Body of pancreas (tissue), 4 donors: ENCODE measurements at regions not wholly inside any gene's neighbourhood (a gene's known extent, or its start where the extent isn't known, plus 50 kb on each side); places are given as distances from the start of the nearest gene placed in this dataset.

Experiments
- ATAC-seq: fragments of 150-250 bp; one replicate; pipeline ENCODE4 v1.9.1; 2016
- DNase-seq, 4 donors: peaks; one replicate each; pipeline ENCODE4 v3.0.0-alpha.2; 2019
- H3K27ac ChIP-seq, 4 donors: fragments of 200-600 bp; sonication (generic); 1 replicate in 3 of 4; 2 replicates in 1 of 4; pipeline versions ENCODE4 v1.5.1 to v1.6.1; 2016 to 2019; ENCODE audit warnings: mild to moderate bottlenecking in 1 of 4, mixed read lengths in 1 of 4, moderate library complexity in 1 of 4
- H3K27me3 ChIP-seq, 2 donors: fragments of 200-600 bp; sonication (generic); one replicate each; pipeline ENCODE4 v1.6.0; 2016; ENCODE audit warnings: mild to moderate bottlenecking in 1 of 2
- H3K36me3 ChIP-seq, 2 donors: fragments of 200-600 bp; sonication (generic); replicated peaks in 1 of 2; 2 replicates each; pipeline ENCODE4 v1.5.1; 2016; ENCODE audit warnings: low read depth in 2 of 2; ENCODE audit not compliant: insufficient read depth in 1 of 2
- H3K4me1 ChIP-seq: fragments of 200-600 bp; sonication (generic); one replicate; pipeline ENCODE4 v1.6.0; 2016
- H3K4me3 ChIP-seq, 2 donors: fragments of 200-600 bp; sonication (generic); 1 replicate in 1 of 2; 2 replicates in 1 of 2; pipeline ENCODE4 v1.5.1; 2016 to 2019
- H3K9me3 ChIP-seq, 3 donors: fragments of 200-600 bp; sonication (generic); 1 replicate in 2 of 3; 2 replicates in 1 of 3; pipeline ENCODE4 v1.5.1; 2016
- CTCF ChIP-seq, 7 experiments: fragments of 450-650 bp in 4 of 7; fragments of 200-600 bp in 3 of 7; sonication (generic) in 3 of 7; IDR thresholded peaks; one replicate each; pipeline ENCODE4 v1.5.1; 2016 to 2019; ENCODE audit warnings: antibody characterized with exemption in 7 of 7
- POLR2A ChIP-seq, 3 donors: fragments of 450-650 bp; IDR thresholded peaks; one replicate each; pipeline ENCODE4 v1.6.1; 2016; ENCODE audit warnings: antibody characterized with exemption in 3 of 3, mild to moderate bottlenecking in 2 of 3
- WGBS, 2 donors: methylation state at CpG; one replicate each; pipeline ENCODE4 v1.1.5; 2017; 5-methylcytosine and 5-hydroxymethylcytosine counted together
- intact Hi-C: fragments of 100-400 bp; cut with DNase I; formaldehyde crosslinking; loops from one replicate; pipeline ENCODE4 v1.15.1; 2023

- ATAC-seq, result no peak
- no peak overlapping the region for H3K4me3 ChIP-seq
- 67 to 94% methylated on average over 3 of the region's 3 CpGs for WGBS, 2 donors
- no peaks in the 10 kb centered on the region for H3K27me3 ChIP-seq
- no peaks in the 10 kb centered on the region for H3K9me3 ChIP-seq
- H3K4me1 ChIP-seq, result no peaks in the 10 kb centered on the region
- intact Hi-C loops, result no loop called here
- DNase-seq, result no peak
- no peaks in the 10 kb centered on the region for H3K36me3 ChIP-seq
- no peak for TF ChIP-seq POLR2A (IDR thresholded peaks at IDR 0.05)
- TF ChIP-seq CTCF (IDR thresholded peaks at IDR 0.05), result no peak
- H3K27ac ChIP-seq, result no peak overlapping the region
These were observed 189.3 kb upstream of the C16orf82 start for GRCh38 chr16:26877421-26877820.

- Histone ChIP-seq H3K27ac (no peak overlapping the region), H3K27me3 (no peaks in the 10 kb centered on the region), H3K36me3 (no peaks in the 10 kb centered on the region), H3K4me1 (no peaks in the 10 kb centered on the region), H3K9me3 (no peaks in the 10 kb centered on the region), H3K4me3 (no peak overlapping the region)
- intact Hi-C loops, result no loop called here
- ATAC-seq (no peak), DNase-seq (no peak)
- 17 to 43% methylated on average over 1 of the region's 1 CpG for WGBS, 2 donors
- TF ChIP-seq POLR2A (IDR thresholded peaks at IDR 0.05) (no peak), CTCF (IDR thresholded peaks at IDR 0.05) (no peak)
These were observed 181.1 kb upstream of the C16orf82 start for GRCh38 chr16:26885674-26886073.

- intact Hi-C loops, result no loop called here
- Histone ChIP-seq H3K4me3 (no peak overlapping the region), H3K27me3 (no peaks in the 10 kb centered on the region), H3K27ac (no peak overlapping the region), H3K9me3 (no peaks in the 10 kb centered on the region), H3K4me1 (no peaks in the 10 kb centered on the region), H3K36me3 (no peaks in the 10 kb centered on the region)
- 40 to 42% methylated on average over 2 of the region's 2 CpGs for WGBS, 2 donors
- TF ChIP-seq POLR2A (IDR thresholded peaks at IDR 0.05) (no peak), CTCF (IDR thresholded peaks at IDR 0.05) (no peak)
- no peak for ATAC-seq
- no peak for DNase-seq
These were observed 177.0 kb upstream of the C16orf82 start for GRCh38 chr16:26889740-26890139.

- TF ChIP-seq POLR2A (IDR thresholded peaks at IDR 0.05) (no peak), CTCF (IDR thresholded peaks at IDR 0.05) (no peak)
- Histone ChIP-seq H3K27me3 (no peaks in the 10 kb centered on the region), H3K36me3 (no peaks in the 10 kb centered on the region), H3K27ac (no peak overlapping the region), H3K4me3 (no peak overlapping the region), H3K4me1 (no peaks in the 10 kb centered on the region), H3K9me3 (no peaks in the 10 kb centered on the region)
- ATAC-seq, result no peak
- no peak for DNase-seq
- intact Hi-C loops, result no loop called here
These were observed 168.5 kb upstream of the C16orf82 start for GRCh38 chr16:26898200-26898599.

GRCh38 chr16:26901196-26901861 is 165.4 kb upstream of the C16orf82 start:
- intact Hi-C loops, result no loop called here
- ATAC-seq, result no peak
- DNase-seq, result no peak

More at GRCh38 chr16:26901196-26901861, 165.4 kb upstream of the C16orf82 start:
- TF ChIP-seq POLR2A (IDR thresholded peaks at IDR 0.05), result no peak
- no peak for TF ChIP-seq CTCF (IDR thresholded peaks at IDR 0.05)
- Histone ChIP-seq H3K27ac (no peak overlapping the region), H3K9me3 (no peaks in the 10 kb centered on the region), H3K27me3 (no peaks in the 10 kb centered on the region), H3K4me3 (no peak overlapping the region), H3K4me1 (no peaks in the 10 kb centered on the region), H3K36me3 (no peaks in the 10 kb centered on the region)
- 48 to 49% methylated on average over 6 of the region's 6 CpGs for WGBS, 2 donors
